Epithelial cell of esophagus (primary cell): ENCODE measurements at regions not wholly inside any gene's neighbourhood (a gene's known extent, or its start where the extent isn't known, plus 50 kb on each side); places are given as distances from the start of the nearest gene placed in this dataset.

Source experiments
- DNase-seq: peaks from one replicate; pipeline ENCODE4 v3.0.0; 2010; ENCODE audit warnings: low read depth
- H3K4me3 ChIP-seq: 2 replicates; pipeline ENCODE4 v1.5.1; 2011; ENCODE audit warnings: mild to moderate bottlenecking, low read length, control low read depth
- TF ChIP-seq, protein P1 (sequence below): IDR thresholded peaks from 2 replicates; pipeline ENCODE4 v1.5.1; 2011; ENCODE audit warnings: low read depth, mild to moderate bottlenecking, low read length, control low read depth, inconsistent platforms; ENCODE audit not compliant: insufficient read depth; ENCODE audit errors: missing control alignments

DNA sequence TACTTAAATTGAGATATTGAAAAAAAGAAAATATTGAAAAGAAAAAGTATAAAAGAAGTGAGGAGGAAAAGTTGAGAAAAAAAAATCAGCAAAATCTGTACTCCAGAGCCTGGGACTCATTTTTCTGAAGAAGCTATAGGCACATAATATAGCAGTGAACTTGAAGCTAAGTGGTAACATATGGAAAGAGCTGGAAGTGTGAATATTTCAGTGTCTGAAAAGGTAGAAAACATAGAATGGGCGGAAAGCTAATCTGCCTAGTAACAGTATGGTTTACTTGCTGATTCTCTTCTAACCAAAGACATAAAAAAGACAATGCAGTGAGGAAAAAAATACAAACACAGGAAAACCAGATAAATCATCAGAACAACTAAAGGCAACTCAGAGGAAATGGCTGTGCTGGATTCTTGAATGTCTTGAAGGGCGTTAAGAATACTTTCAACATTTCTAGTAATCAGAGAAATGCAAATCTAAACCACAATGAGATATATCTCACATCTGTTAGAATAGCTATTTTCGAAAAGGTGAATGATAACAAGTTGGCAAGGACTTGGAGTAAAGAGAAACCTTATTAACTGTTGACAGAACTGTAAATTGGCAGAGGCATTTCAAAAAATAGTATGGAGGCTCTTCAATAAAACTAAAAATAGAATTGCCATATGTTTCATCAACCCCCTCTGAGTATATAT lies 784.6 kb downstream of the LRFN5 start:
- TF ChIP-seq, protein P1, sequence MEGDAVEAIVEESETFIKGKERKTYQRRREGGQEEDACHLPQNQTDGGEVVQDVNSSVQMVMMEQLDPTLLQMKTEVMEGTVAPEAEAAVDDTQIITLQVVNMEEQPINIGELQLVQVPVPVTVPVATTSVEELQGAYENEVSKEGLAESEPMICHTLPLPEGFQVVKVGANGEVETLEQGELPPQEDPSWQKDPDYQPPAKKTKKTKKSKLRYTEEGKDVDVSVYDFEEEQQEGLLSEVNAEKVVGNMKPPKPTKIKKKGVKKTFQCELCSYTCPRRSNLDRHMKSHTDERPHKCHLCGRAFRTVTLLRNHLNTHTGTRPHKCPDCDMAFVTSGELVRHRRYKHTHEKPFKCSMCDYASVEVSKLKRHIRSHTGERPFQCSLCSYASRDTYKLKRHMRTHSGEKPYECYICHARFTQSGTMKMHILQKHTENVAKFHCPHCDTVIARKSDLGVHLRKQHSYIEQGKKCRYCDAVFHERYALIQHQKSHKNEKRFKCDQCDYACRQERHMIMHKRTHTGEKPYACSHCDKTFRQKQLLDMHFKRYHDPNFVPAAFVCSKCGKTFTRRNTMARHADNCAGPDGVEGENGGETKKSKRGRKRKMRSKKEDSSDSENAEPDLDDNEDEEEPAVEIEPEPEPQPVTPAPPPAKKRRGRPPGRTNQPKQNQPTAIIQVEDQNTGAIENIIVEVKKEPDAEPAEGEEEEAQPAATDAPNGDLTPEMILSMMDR: no peak
- no peak for DNase-seq
- no peak overlapping the region for H3K4me3 ChIP-seq

DNA sequence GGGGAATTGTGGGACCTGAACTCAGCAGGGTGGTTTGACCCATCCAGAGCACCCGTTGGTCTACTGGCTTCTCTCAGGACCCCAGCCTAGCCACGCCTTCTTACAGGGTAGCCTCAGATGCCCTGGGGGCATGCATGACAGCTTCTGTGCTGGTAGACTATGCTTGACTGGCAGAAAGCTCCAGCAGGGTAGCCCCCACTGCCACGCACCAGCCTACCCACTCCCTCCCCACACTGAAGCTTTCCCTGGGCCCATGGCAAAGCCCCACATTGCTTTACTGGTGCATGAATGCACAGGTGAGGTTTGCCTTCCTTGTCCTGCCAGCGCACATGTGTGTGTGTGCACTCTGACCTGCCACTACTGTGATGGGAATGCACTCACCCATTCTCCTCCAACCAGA lies 772.2 kb downstream of the LRFN5 start:
- TF ChIP-seq, protein P1: no peak
- no peak overlapping the region for H3K4me3 ChIP-seq
- no peak for DNase-seq

DNA sequence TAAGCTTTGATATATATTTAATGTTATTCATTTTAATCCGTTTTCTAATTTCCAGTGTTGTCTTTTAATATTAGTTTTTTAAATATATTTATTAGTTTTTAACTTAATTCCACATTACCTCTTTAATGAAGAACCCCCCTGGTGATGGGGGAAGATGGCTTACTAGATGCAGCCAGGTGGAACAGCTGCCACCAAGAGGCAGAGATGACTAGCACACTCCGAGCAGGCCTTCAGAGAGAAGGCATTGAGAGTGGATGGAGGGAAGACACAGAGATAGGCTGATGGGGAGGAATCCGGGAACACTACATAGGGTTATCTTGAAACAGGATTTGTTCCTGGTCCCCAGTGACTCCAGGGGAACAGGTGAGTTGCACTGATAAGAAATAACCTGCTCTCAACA lies 771.6 kb downstream of the LRFN5 start:
- TF ChIP-seq, protein P1: no peak
- H3K4me3 ChIP-seq: no peak overlapping the region
- DNase-seq: no peak

DNA sequence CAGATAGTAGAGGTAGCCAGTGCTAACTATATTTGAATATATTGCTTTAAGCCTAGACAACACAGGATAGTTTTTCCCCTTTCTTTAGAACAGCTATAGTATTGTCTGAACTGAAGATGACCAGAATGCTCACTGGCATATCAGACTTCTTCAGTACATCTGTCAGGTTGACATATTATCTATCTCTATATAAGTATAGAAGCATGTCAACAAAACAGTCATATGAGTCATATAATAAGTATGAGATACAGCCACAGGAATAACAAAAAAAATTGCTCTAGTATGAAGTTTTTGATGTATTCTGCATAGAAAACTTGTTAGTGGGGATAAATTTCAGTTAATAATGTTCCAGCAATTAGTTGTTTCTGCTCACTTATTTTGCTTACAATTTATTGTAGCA lies 767.7 kb downstream of the LRFN5 start:
- no peak for DNase-seq
- TF ChIP-seq, protein P1: no peak
- no peak overlapping the region for H3K4me3 ChIP-seq

DNA sequence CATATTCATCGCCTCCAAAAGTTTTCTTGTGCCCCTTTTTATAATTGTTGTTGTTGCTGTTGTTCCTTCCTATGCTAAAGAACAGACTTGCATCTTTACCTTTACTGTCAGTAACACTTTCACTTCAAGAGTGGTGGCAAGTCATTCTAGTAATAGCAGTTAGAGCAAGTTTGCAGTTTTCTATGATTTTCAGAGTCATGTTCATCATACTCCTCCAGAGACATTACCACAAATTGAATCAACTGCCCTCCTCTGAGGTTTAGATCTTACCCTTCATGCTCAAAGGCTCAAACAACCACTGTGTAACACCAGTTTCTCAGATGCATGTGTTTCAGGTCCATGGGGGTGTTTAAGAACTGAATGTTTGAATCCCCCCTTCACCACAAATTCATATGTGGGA lies 763.4 kb downstream of the LRFN5 start:
- no peak overlapping the region for H3K4me3 ChIP-seq
- TF ChIP-seq, protein P1: no peak
- no peak for DNase-seq

DNA sequence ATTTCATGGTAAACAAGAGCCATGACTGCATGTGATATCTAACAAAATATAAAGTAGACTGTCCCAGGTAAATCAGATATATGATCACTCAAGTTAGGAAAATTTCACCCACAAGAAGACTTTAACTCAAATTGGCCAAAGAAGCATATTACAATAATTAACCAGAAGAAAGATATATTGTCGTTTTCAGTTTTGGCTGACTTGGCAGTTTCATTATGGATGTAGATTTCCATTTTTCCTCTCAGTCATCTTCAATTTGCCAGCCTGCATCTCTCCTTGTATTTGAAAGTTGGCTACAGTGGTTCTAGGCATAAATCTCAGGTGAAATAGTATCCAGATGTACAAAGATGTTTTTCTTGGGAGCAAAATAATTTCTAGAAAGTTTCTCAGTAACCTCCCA lies 761.6 kb downstream of the LRFN5 start:
- TF ChIP-seq, protein P1: no peak
- no peak for DNase-seq
- no peak overlapping the region for H3K4me3 ChIP-seq

DNA sequence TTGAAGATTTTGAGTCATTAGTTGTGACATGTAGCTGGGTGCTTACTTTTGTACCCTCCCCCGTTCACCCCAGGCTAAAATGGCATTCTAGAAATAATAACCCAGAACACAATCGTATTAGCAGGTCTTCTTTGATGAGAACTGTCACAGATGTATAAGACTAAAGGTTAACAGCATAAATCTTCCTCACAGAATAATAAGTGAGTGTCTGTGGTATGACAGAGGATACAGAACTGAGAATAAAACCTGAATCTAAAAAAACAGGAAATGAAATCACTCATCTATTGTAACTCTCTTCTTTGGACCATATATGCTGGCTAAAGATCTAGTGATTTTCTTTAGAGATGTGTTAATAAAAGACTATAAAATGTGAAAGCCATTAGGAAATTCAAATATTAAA lies 746.6 kb downstream of the LRFN5 start:
- TF ChIP-seq, protein P1: no peak
- H3K4me3 ChIP-seq: no peak overlapping the region
- no peak for DNase-seq
